ENCODE measurements at regions not wholly inside any gene's neighbourhood (a gene's known extent, or its start where the extent isn't known, plus 50 kb on each side); places are given as distances from the start of the nearest gene placed in this dataset.

DNA sequence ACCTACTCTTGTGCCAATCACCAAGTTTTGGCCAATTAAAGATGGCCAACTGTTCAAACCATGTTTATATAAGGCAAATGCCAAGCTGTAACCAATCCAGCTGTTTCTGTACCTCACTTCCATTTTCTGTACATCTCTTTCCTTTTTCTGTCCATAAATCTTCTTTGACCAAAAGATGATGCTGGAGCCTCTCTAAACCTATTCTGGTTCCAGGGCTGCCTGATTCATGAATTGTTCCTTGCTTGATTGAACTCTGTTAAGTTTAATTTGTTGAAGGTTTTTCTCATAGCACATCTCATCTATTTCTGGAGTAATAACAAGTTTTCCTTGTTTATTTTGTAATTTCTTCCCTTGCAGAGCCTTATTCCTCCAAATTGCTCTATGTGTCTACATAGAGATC is 115.3 kb upstream of the SMAD3 start:
- DNase-seq, result no peak

DNA sequence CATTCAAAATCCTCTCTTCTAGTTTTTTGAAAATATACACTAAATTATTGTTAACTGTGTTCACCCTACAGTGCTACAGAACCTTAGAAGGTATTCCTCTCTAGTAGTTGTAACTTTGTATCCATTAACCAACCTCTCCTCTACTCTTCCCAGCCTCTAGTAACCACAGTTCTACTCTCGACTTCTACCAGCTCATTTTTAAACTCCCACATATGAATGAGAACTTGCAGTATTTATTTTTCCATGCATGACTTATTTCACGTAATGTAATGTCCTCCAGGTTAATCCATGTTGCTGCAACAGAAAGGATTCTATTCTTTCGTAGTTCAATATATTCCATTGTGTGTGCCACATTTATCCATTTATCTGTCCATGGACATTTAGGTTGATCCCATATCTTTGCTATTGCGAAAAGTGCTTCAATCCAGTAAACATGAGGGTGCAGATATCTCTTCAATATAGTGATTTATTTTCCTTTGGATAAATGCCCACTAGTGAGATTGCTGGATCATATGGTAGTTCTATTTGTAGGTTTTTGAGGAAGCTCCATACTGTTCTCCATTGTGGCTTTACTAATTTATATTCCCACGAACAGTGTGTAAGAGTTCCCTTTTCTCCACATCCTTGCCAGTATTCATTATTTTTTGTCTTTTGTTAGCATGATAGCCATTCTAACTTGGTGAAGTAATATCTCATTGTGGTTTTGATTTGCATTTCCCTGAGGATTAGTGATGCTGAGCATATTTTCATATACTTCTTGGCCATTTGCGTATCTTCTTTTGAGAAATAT is 113.7 kb upstream of the SMAD3 start:
- DNase-seq, result no peak

DNA sequence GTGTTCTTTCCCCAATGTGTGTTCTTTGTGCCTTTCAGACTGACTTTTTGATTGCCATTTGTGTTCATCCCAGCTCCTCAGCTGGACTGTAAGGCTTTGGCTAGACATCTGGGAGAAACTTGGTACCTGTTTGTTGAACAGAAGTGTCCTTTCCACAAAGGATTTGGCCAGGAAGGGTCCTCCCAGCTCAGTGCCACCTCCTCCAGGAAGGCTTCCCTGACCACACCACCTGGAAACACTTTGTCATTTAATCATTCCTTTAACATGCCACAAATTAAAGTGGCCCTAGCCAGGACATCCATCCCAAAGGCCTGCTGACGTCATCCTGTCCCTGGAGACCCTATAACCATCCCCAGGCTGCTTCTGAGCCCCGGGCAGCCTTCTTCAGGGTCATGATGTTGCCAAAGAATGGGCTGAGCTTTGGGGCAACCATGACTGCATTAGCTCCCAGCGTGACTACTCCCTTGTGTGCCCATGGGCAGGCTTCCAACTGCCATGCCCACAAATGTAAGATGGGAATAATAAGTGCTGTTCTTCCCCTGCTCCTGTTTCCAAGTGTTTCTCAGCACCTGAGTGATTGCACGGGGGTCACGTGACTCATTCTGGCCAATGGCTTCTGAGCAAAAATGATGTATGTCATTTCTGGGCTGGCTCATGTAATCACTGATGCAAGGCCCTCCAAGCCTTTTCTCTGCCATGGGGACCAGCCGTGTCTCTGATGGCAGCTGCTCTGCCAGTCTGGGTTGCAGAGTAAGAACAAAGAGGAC is 112.5 kb upstream of the SMAD3 start:
- DNase-seq, result no peak

DNA sequence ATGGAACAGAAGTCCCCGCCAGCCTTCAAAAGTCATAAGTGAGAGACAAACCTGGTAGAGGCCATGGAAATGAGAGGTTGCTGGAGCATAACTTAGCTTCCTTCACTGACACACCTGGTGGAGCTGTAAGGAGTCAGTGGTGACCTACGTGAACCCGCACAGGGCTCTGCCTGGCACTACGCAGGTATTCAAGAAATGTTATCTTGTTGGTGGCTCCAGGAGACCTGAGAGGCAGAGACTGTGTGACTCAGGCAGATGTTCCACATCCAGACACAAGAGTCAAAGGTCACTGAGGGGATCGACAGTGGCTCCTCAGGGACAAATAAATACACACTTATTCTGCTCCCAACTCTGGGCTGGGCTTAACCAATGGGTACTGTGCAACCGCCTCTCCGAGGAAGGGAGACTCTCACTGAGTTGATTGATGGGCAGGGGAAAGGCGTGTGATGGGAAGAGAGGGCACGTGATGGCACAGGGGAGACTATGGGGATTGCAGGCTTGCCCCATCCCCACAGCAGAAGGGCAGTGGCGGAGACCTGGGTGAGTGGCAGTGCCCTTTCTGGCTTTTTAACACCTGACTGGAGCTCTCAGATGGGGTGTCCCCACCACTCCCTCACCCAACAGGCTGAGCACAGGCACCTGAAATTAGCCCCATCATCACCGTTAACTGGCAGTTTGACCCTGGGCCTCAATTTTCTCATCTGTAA is 111.7 kb upstream of the SMAD3 start:
- no peak for DNase-seq

DNA sequence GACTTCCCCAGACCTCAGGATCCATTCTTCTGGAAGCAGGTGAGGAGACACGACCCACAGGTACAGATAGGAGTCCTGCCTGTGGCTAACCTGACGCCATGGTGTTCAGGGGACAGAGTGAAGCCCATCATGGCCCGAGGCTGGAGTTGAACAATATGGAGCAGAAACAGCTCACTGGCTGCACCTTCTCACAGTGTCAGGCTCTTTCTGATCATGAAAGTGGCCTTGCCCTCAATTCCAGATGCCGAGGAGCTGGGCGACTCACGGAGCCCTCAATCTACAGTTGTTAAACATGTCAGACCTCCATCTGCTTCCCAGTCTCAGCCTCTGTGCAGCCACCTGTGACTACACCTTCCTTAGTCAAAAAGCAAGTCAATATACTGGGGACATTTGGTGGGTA is 110.8 kb upstream of the SMAD3 start:
- DNase-seq, result no peak

DNA sequence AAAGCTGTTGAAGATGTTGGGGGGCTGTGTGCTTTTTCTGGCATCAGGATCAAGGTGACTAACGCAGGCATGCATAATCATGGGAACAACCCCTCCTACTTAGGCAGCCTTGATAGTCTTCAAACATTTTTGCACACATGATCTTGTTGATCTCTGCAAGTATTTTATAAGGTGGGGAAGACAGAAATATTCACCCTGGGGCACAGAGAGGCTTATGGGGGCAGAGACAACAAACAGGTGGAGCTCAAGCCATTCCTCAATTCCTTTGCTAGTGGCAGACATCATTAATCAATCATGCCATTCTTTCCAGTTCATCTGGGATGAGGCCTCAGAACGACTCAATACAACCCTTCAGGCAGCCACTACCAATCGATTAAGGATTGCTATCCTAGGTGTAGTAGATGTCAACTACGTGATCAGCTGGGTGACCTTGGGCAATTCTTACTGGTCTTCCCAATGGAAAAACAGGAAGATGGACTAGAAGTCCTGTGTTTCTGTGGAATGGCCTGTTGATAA is 110.3 kb upstream of the SMAD3 start:
- DNase-seq, result no peak

DNA sequence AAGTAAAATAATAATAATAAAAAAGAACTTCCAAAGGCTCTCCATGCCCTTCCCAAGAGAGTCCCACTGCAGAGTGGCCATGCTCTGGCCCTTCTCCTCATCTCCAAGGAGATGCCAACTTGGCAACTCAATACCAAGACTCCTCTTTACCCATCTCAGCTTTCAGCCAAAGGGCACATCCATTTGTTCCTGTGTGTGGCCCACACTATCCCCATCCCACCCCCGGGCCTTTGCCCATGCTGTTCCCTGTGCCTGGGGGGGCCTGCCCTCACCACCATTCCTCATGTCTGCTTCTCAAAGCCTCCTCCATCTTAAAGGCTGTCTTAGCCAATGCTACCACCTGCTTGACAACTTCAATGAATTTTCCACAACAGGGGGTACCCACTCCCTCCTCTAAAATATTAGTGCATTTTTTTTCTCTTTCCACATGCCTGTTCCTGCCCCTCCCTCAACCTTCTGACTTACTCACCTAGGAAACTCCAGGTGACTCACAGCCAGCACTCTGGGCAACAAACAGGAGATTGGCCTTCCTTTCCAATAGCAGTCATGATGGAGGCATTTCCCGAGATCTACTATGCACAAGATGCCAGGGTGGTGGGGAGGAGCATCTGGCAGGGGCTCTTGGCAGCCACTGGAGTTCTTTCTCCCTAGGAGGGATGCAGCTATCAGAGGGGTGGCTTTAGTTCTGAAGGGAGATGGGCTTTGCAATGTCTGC is 109.4 kb upstream of the SMAD3 start:
- DNase-seq, result no peak

DNA sequence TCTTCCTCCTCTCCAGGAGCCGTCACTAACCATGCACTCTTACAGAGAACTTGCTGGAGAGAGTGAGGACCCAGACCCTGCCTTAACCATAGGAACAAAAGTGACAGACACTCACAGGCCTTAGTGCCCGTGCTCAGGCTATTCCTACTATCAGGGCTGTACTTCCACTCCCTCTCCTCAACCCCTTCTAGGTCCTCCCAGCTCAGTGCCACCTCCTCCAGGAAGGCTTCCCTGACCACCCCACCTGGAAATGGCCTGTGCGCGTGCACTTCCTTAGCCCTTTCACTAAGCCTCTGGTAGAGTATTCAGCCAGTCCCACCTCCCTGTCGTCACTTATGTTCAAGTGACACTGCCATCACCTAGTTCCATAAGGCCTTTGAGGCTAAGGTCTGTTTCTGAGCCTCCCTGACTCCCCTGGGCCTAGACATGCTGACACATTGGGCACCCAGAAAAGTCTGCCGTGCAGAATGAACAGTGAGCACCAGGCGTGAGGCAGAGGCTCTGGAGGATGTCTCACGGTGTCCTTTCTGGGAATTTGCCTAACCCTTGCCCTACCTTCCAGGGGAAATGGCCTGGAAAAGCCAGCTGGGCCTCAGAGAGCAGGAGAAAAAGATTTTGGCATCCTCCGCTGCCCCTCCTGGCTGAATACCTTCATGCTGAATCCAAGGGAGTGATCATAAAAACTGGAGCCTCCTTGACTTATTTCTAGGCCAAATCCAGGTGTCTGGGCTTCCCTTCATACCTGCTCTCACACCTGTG is 108.6 kb upstream of the SMAD3 start:
- DNase-seq, result no peak

DNA sequence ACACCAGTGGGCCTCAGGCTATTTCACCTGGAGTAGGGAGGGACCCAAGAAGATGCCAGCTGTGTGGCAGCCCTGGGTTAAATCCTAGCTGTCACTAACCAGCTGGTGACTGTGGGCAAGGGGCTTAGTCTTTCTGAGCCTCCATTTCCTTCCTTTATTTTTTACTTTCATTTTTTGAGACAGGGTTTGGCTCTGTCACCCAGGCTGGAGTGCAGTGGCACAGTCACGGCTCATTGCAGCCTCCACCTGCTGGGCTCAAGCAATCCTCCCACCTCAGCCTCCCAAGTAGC is 108.0 kb upstream of the SMAD3 start:
- DNase-seq, result no peak

DNA sequence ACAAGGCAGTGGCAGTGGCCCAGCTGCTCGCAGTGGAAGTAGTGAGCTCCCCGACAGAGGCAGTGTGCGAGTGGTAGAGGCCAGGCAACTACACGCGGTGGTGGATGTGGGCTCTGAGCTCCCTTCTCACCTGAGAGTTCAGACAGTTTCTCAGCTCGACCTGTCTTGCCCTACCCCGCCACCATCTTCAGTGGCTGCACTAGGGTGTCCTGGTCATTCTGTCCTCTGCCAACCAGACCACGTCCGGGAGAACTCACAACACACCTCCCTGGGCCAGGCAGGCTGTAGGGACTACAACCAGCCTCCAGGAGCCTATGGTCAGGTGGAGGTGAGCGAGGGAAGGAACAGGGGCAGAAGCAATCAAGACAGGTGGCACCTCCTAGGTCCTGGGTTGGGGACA is 106.3 kb upstream of the SMAD3 start:
- no peak for DNase-seq

DNA sequence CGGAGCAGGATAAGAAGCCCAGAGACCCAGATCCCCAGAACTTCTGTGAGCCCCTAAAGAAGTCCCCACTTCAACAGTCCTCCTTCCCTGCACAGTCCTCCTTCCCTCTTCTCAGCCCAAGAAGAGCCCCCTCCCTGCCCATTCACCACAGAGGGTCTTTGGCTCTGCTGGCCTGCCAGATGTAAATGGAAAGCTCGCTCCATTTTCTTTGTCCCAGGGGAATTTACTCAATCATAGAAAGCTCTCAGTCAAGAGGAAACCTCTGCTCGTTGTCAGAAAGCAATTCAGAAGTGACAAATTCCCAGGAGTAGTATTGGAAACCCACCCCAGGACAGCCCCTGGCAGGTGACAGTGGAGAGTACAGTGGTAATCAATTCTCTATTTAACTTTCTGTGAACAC is 105.5 kb upstream of the SMAD3 start:
- no peak for DNase-seq

DNA sequence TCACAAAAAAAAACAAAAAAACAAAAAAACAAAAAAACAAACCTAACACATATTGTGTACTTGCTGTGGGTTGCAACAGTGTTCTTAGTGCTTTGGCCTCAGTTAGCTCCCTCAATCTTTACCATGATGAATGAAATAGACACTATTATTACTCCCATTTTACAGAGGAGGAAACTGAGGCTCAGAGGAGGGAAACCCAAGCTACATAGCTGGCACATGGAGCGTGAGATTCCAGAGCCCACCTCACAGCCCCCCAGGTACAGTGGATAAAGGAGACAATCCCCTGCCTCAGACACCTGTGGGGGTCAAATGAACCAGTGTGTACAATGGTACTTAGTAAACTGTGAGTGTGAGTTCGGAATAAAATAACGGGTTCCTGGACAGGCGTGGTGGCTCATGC is 104.9 kb upstream of the SMAD3 start:
- DNase-seq, result no peak

DNA sequence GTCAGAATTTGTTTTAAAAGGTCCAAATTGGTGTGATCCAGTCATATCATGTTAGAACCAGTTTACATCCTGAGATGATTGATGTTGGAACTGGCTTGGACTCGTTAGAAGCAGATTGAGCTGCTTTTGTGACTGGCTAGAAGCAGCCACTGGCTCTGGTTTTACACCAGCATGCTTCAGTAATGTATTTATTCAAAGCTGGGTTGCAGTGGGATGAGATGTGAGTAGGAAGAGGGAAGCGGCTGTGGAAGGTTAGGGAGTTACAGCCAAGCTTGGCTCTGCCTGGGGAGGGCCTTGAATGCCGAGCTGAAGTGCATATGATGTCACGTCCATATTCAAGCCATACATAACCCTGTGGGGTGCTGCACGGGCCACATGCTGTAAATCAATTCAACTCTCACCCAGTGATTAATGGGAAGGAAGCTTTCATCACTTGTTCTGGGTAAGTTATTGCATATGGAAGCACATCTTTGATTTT is 104.0 kb upstream of the SMAD3 start:
- DNase-seq, result no peak

DNA sequence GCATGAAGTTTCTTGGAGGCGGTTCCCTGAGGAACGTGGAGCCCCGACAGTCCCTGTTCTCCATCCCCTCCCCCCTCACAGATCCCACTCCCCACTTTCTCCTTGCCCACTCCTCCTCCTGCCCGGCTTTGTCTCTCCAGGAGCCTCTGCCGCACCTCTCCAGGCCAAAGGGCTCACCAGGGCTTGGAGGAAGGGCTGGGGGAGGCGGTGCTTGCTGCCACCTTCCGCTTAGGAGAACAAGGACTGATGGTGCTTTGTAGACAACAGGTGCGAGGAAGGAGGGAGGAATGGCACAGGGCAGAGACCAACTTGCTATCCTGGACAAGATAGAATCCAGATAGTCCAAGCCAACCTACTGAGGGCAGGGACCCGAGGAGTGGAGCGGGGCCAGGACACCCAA is 103.5 kb upstream of the SMAD3 start:
- DNase-seq, result no peak

DNA sequence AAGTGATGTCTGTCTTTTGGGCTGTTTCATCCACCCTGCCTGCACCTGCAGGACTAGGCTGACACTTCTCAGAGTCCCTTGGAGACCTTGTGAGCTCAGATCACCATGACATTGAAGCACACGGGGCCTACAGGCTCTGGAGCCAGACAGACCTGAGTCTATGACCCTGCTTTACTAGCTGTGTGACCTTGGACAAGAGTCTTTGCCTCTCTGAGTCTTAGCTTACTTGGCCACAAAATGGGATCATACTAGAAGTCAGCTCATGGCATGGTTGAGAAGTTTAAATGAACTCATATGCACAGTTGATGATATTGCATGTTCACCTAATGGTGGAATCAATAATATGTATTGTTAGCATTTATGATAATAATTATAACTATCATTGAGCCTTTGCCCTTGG is 102.9 kb upstream of the SMAD3 start:
- no peak for DNase-seq

DNA sequence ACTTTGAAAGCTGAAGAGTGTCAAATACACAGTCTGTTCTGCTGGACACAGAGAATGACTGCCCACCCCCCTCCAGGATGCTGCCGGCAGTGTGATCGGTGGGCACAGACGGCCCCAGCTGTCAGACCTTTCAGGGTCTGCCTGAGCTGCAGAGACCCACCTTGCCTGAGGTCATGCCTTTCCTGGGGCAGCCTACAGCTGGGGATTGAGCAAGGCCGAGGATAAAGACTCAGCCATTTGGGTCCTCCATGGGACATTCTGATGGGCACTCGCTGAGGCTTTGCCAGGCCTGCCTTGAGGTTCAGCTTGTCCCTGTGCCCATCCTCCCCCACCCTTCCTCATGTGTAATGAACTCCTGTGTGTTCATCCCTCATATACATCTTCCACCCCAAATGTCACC is 102.3 kb upstream of the SMAD3 start:
- no peak for DNase-seq

DNA sequence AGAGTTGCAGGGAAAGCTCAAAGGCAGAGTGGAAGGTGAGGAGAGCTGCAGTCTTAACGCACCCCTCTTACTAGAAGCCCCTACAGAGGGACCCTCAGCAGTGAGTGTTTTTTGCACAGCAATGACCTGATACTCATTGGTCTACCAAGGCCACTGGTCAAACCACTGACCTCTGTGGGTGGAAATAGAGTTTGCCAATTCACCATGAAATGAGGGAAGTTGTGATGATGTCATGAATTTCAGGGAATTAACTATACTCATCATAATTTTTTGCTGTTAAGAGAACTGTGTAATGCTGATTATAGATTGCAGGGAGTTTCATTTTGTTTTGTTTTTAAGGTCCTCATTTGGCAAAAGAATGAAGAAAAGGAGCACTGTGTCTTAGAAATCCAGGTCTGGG is 101.7 kb upstream of the SMAD3 start:
- no peak for DNase-seq

DNA sequence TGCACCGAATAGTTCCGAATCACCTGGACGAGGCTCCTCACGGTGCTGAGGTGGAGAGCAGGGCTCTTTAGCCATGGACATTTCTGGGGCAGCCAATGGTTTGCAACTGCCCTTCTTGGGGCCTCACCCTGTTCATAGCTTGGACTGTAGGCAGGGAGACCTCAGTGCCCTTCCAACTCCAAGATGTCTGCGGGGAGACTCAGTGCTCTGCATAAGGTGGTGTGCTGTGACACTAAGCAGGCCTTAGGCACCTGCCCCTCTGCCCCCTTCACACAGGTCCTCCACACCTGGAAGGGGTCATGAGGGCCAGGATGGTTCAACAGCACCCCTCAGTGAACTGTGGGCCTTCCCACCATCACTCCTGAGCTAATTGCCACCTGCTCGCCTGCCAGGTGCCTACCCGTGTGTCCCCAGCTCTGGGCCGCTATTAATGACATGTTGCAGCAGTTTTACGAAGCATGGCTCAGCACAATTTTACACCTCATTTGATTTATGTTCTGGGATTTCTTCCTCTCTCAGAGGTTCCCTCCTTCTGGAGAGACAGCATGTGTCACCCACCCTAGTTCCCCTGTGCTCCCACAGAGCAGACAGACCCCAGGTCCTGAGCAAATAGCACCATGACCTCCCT is 101.2 kb upstream of the SMAD3 start:
- no peak for DNase-seq

DNA sequence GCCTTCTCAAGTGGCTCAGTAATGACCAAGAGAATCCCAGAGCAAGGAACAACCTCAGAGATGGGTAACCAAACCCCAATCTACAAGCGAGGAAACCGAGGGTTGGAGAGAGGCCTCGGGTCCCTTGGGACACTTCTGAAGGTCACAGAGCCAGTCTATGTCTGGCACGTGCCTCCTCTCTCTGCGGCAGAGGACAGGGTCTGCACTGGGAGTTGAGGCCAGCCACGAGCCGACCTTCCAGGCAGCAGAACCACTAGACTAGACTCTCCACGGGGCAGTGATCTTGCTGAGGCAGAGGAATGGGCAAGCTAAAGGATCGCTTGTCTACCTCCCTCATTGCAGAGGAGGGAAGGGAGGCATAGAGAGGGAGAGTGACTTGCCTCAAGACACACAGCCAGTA is 100.6 kb upstream of the SMAD3 start:
- no peak for DNase-seq

DNA sequence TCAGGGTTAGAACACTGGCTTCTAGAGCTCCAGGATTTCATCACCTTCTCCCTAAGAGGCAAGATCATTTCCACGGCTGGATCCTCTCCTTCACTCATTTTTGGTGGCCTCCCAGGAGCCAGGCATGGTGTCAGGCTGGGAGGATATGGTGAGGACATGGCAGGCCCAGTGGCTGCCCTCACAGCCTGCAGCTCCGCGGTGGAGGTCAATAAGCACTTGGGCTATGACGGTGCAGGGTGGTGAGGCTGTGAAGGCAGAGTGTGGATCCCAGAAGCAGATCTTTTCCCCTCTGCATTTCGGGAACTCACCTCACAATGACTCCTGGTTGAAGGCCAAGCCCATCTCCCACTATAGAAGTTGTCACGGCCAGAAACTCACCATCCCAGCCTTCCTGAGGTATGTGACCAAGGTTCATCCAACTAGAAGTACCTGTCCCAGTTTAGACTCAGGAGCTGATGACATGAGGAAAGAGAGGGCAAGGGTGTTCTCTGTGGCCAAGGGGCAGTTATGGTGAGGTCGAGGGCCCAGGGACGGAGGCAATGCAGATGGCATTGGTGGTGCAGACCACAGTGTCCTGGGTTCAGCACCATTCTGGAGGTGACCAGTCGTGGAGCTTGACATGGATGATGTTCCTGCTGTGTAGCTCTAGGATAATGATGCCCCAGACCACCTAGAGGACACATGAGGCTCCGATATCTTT is 100.1 kb upstream of the SMAD3 start:
- no peak for DNase-seq

DNA sequence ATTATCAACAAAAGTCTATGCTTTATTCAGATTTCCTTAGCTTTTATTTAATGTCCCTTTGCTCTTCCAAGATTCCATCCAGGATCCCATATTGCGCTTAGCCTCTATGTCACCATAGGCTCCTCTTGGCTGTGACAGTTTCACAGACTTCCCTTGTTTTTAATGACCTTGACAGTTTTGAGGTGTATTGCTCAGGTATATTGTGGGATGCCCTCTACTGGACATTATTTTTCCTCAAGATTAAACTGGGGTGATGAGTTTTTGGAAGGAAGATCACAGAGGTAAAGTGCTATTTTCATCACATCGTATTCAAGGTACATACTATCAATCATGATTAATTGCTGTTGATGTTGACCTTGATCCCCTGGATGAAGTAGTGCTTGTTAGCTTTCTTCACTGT is 99.1 kb upstream of the SMAD3 start:
- DNase-seq, result no peak

All from NCI-H1105 treated with DMSO at 0.1 percent for 48 hours (cell line).